ENCODE measurements at regions not wholly inside any gene's neighbourhood (a gene's known extent, or its start where the extent isn't known, plus 50 kb on each side); places are given as distances from the start of the nearest gene placed in this dataset.

- no peaks in the 10 kb centered on the region for H3K4me1 Mint-ChIP-seq (ENCODE audit: low read depth)
- no peak overlapping the region for H3K4me3 Mint-ChIP-seq
- peaks cover 8 to 17% of the 10 kb centered on the region in 2 donors for H3K9me3 Mint-ChIP-seq
- DNase-seq (no peak), ATAC-seq (replicated peaks in 1 of 2) (no peak)
- peaks cover 0 to 2% of the 10 kb centered on the region in 2 donors for H3K36me3 Mint-ChIP-seq (ENCODE audit: insufficient read depth in 2 of 2)
- H3K27me3 Mint-ChIP-seq (ENCODE audit: low read depth): no peaks in the 10 kb centered on the region
- H3K27ac Mint-ChIP-seq: no peak overlapping the region
Measured at GRCh38 chr2:51846018-51846417, 814.1 kb upstream of the NRXN1 start.

GRCh38 chr2:51844596-51844995 lies 812.7 kb upstream of the NRXN1 start:
- no peaks in the 10 kb centered on the region for H3K27me3 Mint-ChIP-seq (ENCODE audit: low read depth)
- no peak for ATAC-seq (replicated peaks in 1 of 2)
- no peak for DNase-seq
- H3K4me3 Mint-ChIP-seq: no peak overlapping the region
- no peaks in the 10 kb centered on the region for H3K4me1 Mint-ChIP-seq (ENCODE audit: low read depth)
- no peak overlapping the region for H3K27ac Mint-ChIP-seq
- peaks cover 0 to 2% of the 10 kb centered on the region in 2 donors for H3K36me3 Mint-ChIP-seq (ENCODE audit: insufficient read depth in 2 of 2)
- peaks cover 12 to 20% of the 10 kb centered on the region in 2 donors for H3K9me3 Mint-ChIP-seq

DNA sequence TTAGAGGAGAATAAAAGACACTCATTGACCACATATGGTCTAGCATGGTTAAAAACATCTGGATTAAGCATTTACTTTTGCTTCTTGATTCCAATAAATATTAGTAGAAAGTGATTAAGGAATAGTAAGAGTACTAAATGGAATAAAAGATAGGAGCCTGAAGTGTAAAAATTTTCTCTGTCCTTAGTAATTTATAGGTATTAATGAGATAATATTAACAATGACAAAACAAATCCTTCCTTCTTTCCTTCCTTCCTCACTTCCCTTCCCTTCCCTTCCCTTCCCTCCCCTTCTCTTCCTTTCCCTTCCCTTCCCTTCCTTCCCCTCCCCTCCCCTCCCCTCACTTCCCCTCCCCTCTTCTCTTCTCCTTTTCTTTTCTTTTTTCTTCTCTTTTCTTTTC lies 797.5 kb upstream of the NRXN1 start:
- Mint-ChIP-seq H3K4me3 (no peak overlapping the region), H3K36me3 (ENCODE audit: insufficient read depth in 2 of 2) (no peaks in the 10 kb centered on the region), H3K27ac (no peak overlapping the region), H3K27me3 (ENCODE audit: low read depth) (no peaks in the 10 kb centered on the region), H3K4me1 (ENCODE audit: low read depth) (no peaks in the 10 kb centered on the region), H3K9me3 (peaks cover 2 to 4% of the 10 kb centered on the region in 2 donors)
- ATAC-seq (replicated peaks in 1 of 2): no peak
- DNase-seq: no peak

GRCh38 chr2:51825823-51826222 lies 793.9 kb upstream of the NRXN1 start:
- peaks cover 2% of the 10 kb centered on the region in 2 donors for H3K9me3 Mint-ChIP-seq

DNA sequence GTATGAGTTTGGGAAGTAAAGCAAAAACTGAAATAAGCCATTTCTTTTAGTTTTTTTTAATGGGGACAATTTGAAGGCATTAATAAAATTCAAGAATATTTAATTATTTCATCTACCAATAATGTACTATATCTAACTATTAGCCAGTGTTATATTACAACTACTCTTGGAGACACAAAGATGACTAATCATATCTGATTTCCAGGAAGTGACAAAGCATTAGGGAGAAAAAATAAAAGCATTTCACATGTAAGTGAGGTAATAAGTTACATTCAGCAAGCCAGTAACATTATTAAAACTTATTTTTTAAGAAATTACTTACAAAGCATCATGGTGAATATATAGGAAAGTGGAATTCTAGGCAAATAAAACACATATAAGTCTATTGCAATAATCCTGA lies 781.3 kb upstream of the NRXN1 start:
- Mint-ChIP-seq H3K27ac (no peak overlapping the region), H3K9me3 (peaks cover 0 to 2% of the 10 kb centered on the region in 2 donors), H3K27me3 (ENCODE audit: low read depth) (no peaks in the 10 kb centered on the region), H3K36me3 (ENCODE audit: insufficient read depth in 2 of 2) (no peaks in the 10 kb centered on the region), H3K4me3 (no peak overlapping the region), H3K4me1 (ENCODE audit: low read depth) (no peaks in the 10 kb centered on the region)
- ATAC-seq (replicated peaks in 1 of 2) (no peak), DNase-seq (no peak)

More at GRCh38 chr2:51825823-51826222, 793.9 kb upstream of the NRXN1 start:
- no peaks in the 10 kb centered on the region for H3K27me3 Mint-ChIP-seq (ENCODE audit: low read depth)
- no peak overlapping the region for H3K27ac Mint-ChIP-seq
- H3K4me1 Mint-ChIP-seq (ENCODE audit: low read depth): no peaks in the 10 kb centered on the region
- no peak overlapping the region for H3K4me3 Mint-ChIP-seq
- no peaks in the 10 kb centered on the region for H3K36me3 Mint-ChIP-seq (ENCODE audit: insufficient read depth in 2 of 2)
- DNase-seq: no peak
- ATAC-seq (replicated peaks in 1 of 2): no peak

GRCh38 chr2:51812138-51812866 lies 780.4 kb upstream of the NRXN1 start:
- H3K27ac Mint-ChIP-seq: no peak overlapping the region
- H3K9me3 Mint-ChIP-seq: peaks cover 2 to 5% of the 10 kb centered on the region in 2 donors
- H3K4me3 Mint-ChIP-seq: no peak overlapping the region
- no peak for DNase-seq
- H3K36me3 Mint-ChIP-seq (ENCODE audit: insufficient read depth in 2 of 2): no peaks in the 10 kb centered on the region
- H3K4me1 Mint-ChIP-seq (ENCODE audit: low read depth): no peaks in the 10 kb centered on the region
- no peak for ATAC-seq (replicated peaks in 1 of 2)
- H3K27me3 Mint-ChIP-seq (ENCODE audit: low read depth): no peaks in the 10 kb centered on the region

- no peak for DNase-seq
- ATAC-seq (replicated peaks in 1 of 2): no peak
- Mint-ChIP-seq H3K36me3 (ENCODE audit: insufficient read depth in 2 of 2) (peaks cover 0 to 3% of the 10 kb centered on the region in 2 donors), H3K9me3 (peaks cover 5 to 12% of the 10 kb centered on the region in 2 donors), H3K27me3 (ENCODE audit: low read depth) (no peaks in the 10 kb centered on the region), H3K27ac (no peak overlapping the region), H3K4me3 (no peak overlapping the region), H3K4me1 (ENCODE audit: low read depth) (no peaks in the 10 kb centered on the region)
Measured at GRCh38 chr2:51810197-51810596, 778.3 kb upstream of the NRXN1 start.

DNA sequence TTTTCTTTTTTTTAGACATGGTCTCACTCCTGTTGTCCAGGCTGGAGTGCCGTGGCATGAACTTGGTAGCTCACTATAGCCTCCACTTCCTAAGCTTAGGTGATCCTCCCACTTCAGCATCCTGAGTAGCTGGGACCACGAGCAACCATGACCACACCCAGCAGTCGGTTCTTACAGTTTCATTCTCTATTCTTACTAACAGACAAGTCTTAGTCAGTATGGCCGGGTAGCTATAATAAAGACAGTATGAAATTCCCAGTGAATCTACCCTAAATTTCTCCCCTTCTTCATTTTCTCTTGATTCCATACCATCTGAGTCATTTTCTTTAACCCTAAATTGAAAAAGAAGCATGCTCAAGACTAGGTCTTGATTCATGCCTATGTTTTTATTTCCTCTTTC lies 775.3 kb upstream of the NRXN1 start:
- no peaks in the 10 kb centered on the region for H3K4me1 Mint-ChIP-seq (ENCODE audit: low read depth)
- no peaks in the 10 kb centered on the region for H3K27me3 Mint-ChIP-seq (ENCODE audit: low read depth)
- no peak overlapping the region for H3K27ac Mint-ChIP-seq
- H3K36me3 Mint-ChIP-seq (ENCODE audit: insufficient read depth in 2 of 2): peaks cover 0 to 3% of the 10 kb centered on the region in 2 donors
- DNase-seq: no peak
- H3K4me3 Mint-ChIP-seq: no peak overlapping the region
- no peak for ATAC-seq (replicated peaks in 1 of 2)
- H3K9me3 Mint-ChIP-seq: peaks cover 5 to 12% of the 10 kb centered on the region in 2 donors

DNA sequence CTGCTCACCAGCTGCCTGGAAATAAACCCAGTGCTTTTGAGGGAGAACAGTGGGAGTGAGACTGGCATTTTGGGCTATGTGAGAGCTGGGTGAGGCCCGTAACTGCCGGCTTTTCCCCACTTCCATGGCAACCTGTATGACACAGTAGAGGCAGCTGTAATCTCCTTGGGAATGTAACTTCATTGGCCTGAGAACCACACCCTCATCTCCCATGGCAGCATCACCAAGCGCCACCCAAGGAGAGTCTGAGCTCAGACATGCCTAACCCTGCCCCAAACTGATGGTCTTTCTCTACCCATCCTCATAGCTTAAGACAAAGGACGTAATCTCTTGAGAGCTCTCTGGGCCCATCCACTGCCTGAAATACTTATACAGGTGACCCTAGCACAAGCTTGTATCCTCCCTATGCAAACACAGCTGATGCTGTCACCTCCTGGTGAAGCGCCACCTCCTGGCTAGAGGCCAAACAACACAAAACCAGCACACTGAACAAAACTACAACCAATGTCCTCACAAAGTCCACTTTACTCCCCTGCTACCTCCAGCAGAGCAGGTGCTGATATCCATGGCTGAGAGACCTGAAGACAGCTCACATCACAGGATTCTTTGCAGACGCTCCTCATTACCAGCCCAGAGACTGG lies 763.4 kb upstream of the NRXN1 start:
- Mint-ChIP-seq H3K4me1 (ENCODE audit: low read depth) (no peaks in the 10 kb centered on the region), H3K4me3 (no peak overlapping the region), H3K9me3 (peaks cover 6 to 22% of the 10 kb centered on the region in 2 donors), H3K36me3 (ENCODE audit: insufficient read depth in 2 of 2) (no peaks in the 10 kb centered on the region), H3K27me3 (ENCODE audit: low read depth) (no peaks in the 10 kb centered on the region), H3K27ac (no peak overlapping the region)
- DNase-seq (no peak), ATAC-seq (replicated peaks in 1 of 2) (no peak)

GRCh38 chr2:51791496-51791895 lies 759.6 kb upstream of the NRXN1 start:
- Mint-ChIP-seq H3K27me3 (ENCODE audit: low read depth) (no peaks in the 10 kb centered on the region), H3K4me3 (no peak overlapping the region), H3K27ac (no peak overlapping the region), H3K9me3 (peaks cover 4 to 16% of the 10 kb centered on the region in 2 donors), H3K36me3 (ENCODE audit: insufficient read depth in 2 of 2) (no peaks in the 10 kb centered on the region), H3K4me1 (ENCODE audit: low read depth) (no peaks in the 10 kb centered on the region)
- no peak for ATAC-seq (replicated peaks in 1 of 2)
- DNase-seq: no peak

DNA sequence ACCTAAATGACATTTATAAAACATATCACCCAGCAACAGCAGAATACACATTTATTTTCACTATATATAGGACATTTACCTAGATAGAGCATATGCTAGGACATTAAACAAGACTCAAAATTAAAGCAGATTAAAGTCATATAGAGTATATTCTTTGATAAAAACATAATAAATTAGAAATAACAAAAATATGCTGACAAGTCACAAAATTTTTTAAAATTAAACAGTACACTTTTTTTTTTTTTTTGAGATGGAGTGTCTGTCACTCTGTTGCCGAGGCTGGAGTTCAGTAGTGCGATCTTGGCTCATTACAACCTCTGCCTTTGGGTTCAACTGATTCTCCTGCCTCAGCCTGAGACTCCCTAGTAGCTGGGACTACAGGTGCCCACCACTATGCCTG lies 758.9 kb upstream of the NRXN1 start:
- Mint-ChIP-seq H3K36me3 (ENCODE audit: insufficient read depth in 2 of 2) (no peaks in the 10 kb centered on the region), H3K27ac (no peak overlapping the region), H3K27me3 (ENCODE audit: low read depth) (no peaks in the 10 kb centered on the region), H3K9me3 (peaks cover 4 to 15% of the 10 kb centered on the region in 2 donors), H3K4me1 (ENCODE audit: low read depth) (no peaks in the 10 kb centered on the region), H3K4me3 (no peak overlapping the region)
- DNase-seq: no peak
- ATAC-seq (replicated peaks in 1 of 2): no peak

- H3K9me3 Mint-ChIP-seq: peaks cover 4 to 11% of the 10 kb centered on the region in 2 donors
- ATAC-seq (replicated peaks in 1 of 2) (no peak), DNase-seq (no peak)
- no peak overlapping the region for H3K27ac Mint-ChIP-seq
- H3K27me3 Mint-ChIP-seq (ENCODE audit: low read depth): no peaks in the 10 kb centered on the region
- no peak overlapping the region for H3K4me3 Mint-ChIP-seq
- H3K4me1 Mint-ChIP-seq (ENCODE audit: low read depth): no peaks in the 10 kb centered on the region
- no peaks in the 10 kb centered on the region for H3K36me3 Mint-ChIP-seq (ENCODE audit: insufficient read depth in 2 of 2)
Measured at GRCh38 chr2:51789918-51790317, 758.0 kb upstream of the NRXN1 start.

DNA sequence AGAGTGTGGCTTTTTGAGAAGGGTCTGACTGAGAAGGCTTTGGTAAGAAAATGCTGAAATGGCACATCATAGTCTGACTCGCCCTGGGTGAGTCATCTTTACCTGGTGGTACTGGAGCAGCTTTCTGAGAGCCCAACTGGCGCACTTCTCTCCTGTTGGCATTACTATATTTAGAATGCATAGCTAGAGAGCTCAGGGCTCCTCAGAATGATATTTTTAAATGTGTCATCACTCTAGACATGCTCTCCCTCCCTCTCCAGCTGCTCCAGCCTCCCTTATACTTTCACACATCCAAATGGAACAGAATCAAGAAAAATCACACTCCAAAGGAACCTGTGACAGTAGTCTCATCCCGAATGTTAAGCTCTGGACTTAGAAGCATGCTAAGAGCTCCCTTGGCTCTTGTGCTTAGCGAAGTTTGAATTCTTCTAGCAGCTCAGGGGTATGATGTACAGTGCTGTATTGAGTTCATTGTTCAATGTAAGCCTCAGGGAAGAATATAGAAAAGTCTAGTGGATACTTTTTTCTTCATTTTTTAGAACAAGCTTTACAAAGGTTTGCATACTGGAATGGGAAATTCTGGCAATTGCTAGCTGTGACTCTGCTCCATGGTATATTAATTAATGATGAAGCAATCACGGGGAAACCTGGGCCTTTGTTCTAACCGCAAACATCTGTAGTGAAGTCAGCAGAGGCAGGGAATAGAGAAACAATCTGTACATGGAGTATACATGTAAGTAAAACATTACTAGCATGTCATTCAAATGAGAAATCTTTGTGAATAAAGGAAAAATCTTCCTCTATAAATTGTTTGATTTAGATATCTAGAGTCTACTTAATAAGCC lies 751.2 kb upstream of the NRXN1 start:
- Mint-ChIP-seq H3K4me1 (ENCODE audit: low read depth) (no peaks in the 10 kb centered on the region), H3K9me3 (peaks cover 4 to 7% of the 10 kb centered on the region in 2 donors), H3K36me3 (ENCODE audit: insufficient read depth in 2 of 2) (no peaks in the 10 kb centered on the region), H3K27me3 (ENCODE audit: low read depth) (no peaks in the 10 kb centered on the region), H3K4me3 (no peak overlapping the region), H3K27ac (no peak overlapping the region)
- no peak for DNase-seq
- ATAC-seq (replicated peaks in 1 of 2): no peak

All from activated T-cell treated with anti-CD3 and anti-CD28 coated beads, Interleukin-2, amount 50 U/mL, for 72 hours (primary cell).